ENCODE measurements at regions not wholly inside any gene's neighbourhood (a gene's known extent, or its start where the extent isn't known, plus 50 kb on each side); places are given as distances from the start of the nearest gene placed in this dataset.
"Not testable (repeated sequence)": the region's sequence is repeated elsewhere in the genome, so short reads cannot be mapped to it uniquely, and the experiment has no call there.

GRCh38 chr18:7178568-7178967 lies 52.3 kb upstream of the LRRC30 start:
- DNase-seq, result not testable (repeated sequence)

- DNase-seq, result peak; percentile 54
These were observed 53.7 kb upstream of the LRRC30 start for GRCh38 chr18:7177116-7177744.

- DNase-seq, result no peak
These were observed 56.4 kb upstream of the LRRC30 start for GRCh38 chr18:7174344-7175095.

- DNase-seq, result no peak
These were observed 55.6 kb upstream of the LAMA1 start for GRCh38 chr18:7173216-7173615.

- no peak for DNase-seq
These were observed 55.0 kb upstream of the LAMA1 start for GRCh38 chr18:7172611-7173010.

- DNase-seq, result no peak
These were observed 52.7 kb upstream of the LAMA1 start for GRCh38 chr18:7170292-7170691.

GRCh38 chr18:7169601-7170000 lies 52.0 kb upstream of the LAMA1 start:
- DNase-seq, result no peak

- no peak for DNase-seq
These were observed 50.8 kb upstream of the LAMA1 start for GRCh38 chr18:7168408-7168807.

Measured in NCI-H748 treated with DMSO at 0.1 percent for 48 hours (cell line).